ENCODE measurements at regions not wholly inside any gene's neighbourhood (a gene's known extent, or its start where the extent isn't known, plus 50 kb on each side); places are given as distances from the start of the nearest gene placed in this dataset.

DNA sequence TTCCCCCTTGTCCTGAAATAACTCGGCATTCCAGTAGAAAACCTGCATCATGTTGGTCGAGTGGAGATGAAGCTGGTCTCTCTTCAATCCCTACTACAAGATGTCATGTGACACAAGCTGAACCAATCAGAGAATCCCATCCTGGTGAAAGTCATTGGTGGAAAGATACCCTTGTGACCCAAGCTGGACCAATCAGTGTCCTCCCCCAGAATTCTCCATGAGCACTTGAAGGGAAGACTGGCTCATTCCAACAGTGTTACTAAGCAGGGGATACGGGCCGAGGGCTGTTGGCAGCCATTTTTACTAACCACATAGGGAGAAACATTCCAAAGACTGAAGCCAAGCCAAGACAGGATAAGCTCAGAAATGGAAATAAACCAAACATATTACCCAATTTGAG lies 298.3 kb downstream of the ICOS start:
- H3K27ac ChIP-seq (ENCODE audit: poor library complexity, severe bottlenecking), result no peak overlapping the region
- no peaks in the 10 kb centered on the region for H3K27me3 ChIP-seq (ENCODE audit: insufficient read depth, poor library complexity, severe bottlenecking)
- no peaks in the 10 kb centered on the region for H3K4me1 ChIP-seq (ENCODE audit: insufficient read depth, poor library complexity, severe bottlenecking)
- no peak for ATAC-seq (ENCODE audit: low read depth)
- no peak for DNase-seq (ENCODE audit: low spot score)
- no peaks in the 10 kb centered on the region for H3K9me3 ChIP-seq (ENCODE audit: severe bottlenecking)
- H3K36me3 ChIP-seq (ENCODE audit: low read depth), result no peaks in the 10 kb centered on the region
- no peak overlapping the region for H3K4me3 ChIP-seq (ENCODE audit: severe bottlenecking)
- TF ChIP-seq, protein P1, sequence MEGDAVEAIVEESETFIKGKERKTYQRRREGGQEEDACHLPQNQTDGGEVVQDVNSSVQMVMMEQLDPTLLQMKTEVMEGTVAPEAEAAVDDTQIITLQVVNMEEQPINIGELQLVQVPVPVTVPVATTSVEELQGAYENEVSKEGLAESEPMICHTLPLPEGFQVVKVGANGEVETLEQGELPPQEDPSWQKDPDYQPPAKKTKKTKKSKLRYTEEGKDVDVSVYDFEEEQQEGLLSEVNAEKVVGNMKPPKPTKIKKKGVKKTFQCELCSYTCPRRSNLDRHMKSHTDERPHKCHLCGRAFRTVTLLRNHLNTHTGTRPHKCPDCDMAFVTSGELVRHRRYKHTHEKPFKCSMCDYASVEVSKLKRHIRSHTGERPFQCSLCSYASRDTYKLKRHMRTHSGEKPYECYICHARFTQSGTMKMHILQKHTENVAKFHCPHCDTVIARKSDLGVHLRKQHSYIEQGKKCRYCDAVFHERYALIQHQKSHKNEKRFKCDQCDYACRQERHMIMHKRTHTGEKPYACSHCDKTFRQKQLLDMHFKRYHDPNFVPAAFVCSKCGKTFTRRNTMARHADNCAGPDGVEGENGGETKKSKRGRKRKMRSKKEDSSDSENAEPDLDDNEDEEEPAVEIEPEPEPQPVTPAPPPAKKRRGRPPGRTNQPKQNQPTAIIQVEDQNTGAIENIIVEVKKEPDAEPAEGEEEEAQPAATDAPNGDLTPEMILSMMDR (IDR thresholded peaks at IDR 0.05; ENCODE audit: poor library complexity, severe bottlenecking), result no peak

DNA sequence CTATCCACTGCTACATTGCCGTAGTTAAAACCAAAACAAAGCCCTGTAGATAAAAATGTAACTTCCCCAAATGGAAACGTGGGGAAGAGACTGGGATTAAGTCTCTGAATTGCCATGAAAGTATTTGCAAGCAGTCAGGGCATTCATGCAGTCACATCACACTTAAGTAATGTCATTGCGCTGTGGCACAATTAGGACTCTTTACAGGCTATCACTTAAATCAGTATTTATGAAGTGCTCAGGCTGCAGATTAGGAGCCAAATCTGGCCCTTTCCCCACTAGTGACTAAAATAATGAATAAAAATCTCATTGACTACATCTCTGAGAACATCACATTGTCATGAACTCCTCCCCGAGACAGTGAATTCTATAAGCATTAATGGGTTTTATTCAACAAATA lies 300.9 kb downstream of the ICOS start:
- TF ChIP-seq, protein P1 (IDR thresholded peaks at IDR 0.05; ENCODE audit: poor library complexity, severe bottlenecking), result no peak
- DNase-seq (ENCODE audit: low spot score) (no peak), ATAC-seq (ENCODE audit: low read depth) (no peak)
- Histone ChIP-seq H3K36me3 (ENCODE audit: low read depth) (no peaks in the 10 kb centered on the region), H3K9me3 (ENCODE audit: severe bottlenecking) (no peaks in the 10 kb centered on the region), H3K27ac (ENCODE audit: poor library complexity, severe bottlenecking) (no peak overlapping the region), H3K4me3 (ENCODE audit: severe bottlenecking) (no peak overlapping the region), H3K27me3 (ENCODE audit: insufficient read depth, poor library complexity, severe bottlenecking) (no peaks in the 10 kb centered on the region), H3K4me1 (ENCODE audit: insufficient read depth, poor library complexity, severe bottlenecking) (no peaks in the 10 kb centered on the region)

DNA sequence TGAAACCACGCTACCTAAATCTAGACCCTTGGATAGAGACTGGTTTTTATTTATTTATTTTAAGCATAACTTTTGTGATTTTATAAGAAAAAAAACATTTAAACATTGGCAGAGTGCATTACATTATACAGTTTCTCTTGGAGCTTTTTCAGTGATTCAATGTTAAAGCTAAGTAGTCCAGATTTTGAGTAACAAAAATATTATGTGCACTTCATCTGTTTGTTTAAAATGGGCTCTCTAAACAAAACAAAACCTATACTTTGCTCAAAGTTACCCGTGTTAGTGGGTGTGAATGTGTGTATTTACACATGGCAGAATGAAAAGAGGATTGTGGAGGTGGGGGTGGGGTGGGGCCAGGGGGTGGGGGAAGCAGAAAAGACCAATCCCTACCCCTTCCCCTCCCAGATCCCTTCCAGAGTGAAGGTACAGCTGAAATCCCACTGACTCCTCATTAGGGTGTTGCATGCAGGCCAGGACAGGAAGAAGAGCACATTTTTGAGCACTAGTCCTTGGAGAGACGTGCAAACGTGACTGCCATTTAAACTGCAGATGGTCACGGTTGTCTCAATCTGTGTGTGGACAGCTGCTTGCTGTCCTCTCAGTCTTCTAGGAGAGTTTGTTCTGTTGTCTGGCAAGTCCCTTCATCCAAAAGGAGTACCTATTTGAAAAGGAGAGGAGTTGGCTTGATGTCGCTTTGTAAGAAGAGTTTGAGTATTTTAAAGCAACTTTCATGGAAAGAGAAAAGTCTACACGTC lies 303.0 kb downstream of the ICOS start:
- no peaks in the 10 kb centered on the region for H3K36me3 ChIP-seq (ENCODE audit: low read depth)
- no peaks in the 10 kb centered on the region for H3K9me3 ChIP-seq (ENCODE audit: severe bottlenecking)
- H3K27ac ChIP-seq (ENCODE audit: poor library complexity, severe bottlenecking), result no peak overlapping the region
- DNase-seq (ENCODE audit: low spot score), result no peak
- H3K4me1 ChIP-seq (ENCODE audit: insufficient read depth, poor library complexity, severe bottlenecking), result no peaks in the 10 kb centered on the region
- no peaks in the 10 kb centered on the region for H3K27me3 ChIP-seq (ENCODE audit: insufficient read depth, poor library complexity, severe bottlenecking)
- no peak overlapping the region for H3K4me3 ChIP-seq (ENCODE audit: severe bottlenecking)
- TF ChIP-seq, protein P1 (IDR thresholded peaks at IDR 0.05; ENCODE audit: poor library complexity, severe bottlenecking), result no peak
- no peak for ATAC-seq (ENCODE audit: low read depth)

DNA sequence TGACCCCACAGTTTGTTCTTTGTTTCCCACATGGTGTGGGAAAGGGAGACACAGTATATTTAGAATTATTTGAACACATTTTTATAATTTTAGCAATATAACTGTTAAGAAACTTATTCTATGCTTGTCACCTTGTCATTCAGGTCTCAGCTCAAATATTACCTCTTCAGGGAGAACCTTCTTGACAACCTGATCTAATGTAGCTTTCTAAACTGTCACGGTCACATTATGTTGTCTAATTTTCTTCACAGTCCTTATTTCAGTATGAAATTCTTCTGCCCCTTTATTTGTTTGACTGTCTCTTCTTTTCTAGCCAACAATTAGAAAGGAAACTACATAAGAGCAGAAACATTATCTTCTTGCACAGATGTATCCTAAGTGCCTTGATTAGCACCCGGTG lies 304.3 kb upstream of the PARD3B start:
- Histone ChIP-seq H3K4me3 (ENCODE audit: severe bottlenecking) (no peak overlapping the region), H3K27me3 (ENCODE audit: insufficient read depth, poor library complexity, severe bottlenecking) (no peaks in the 10 kb centered on the region), H3K27ac (ENCODE audit: poor library complexity, severe bottlenecking) (no peak overlapping the region), H3K9me3 (ENCODE audit: severe bottlenecking) (no peaks in the 10 kb centered on the region), H3K36me3 (ENCODE audit: low read depth) (no peaks in the 10 kb centered on the region), H3K4me1 (ENCODE audit: insufficient read depth, poor library complexity, severe bottlenecking) (no peaks in the 10 kb centered on the region)
- TF ChIP-seq, protein P1 (IDR thresholded peaks at IDR 0.05; ENCODE audit: poor library complexity, severe bottlenecking), result no peak
- ATAC-seq (ENCODE audit: low read depth), result no peak
- DNase-seq (ENCODE audit: low spot score), result no peak

DNA sequence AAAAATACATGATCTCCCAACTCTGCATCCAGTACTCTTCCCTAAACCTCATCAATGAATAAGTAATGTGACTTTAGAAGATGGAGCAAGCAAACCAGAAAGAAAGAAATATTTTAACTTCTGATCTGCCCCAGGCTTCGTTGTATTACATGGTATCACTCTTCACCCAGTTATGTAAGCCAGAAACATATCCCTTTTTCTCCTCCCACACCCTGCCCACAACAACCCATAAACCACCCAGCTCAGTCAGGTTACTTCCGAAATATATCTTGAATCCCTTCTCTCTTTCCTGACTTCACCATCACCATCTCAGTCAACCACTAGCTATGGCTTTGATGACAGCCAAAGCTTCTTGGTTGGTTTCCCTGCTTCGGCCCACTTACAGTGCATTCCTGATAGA lies 295.8 kb upstream of the PARD3B start:
- Histone ChIP-seq H3K36me3 (ENCODE audit: low read depth) (no peaks in the 10 kb centered on the region), H3K4me1 (ENCODE audit: insufficient read depth, poor library complexity, severe bottlenecking) (no peaks in the 10 kb centered on the region), H3K4me3 (ENCODE audit: severe bottlenecking) (no peak overlapping the region), H3K9me3 (ENCODE audit: severe bottlenecking) (no peaks in the 10 kb centered on the region), H3K27me3 (ENCODE audit: insufficient read depth, poor library complexity, severe bottlenecking) (no peaks in the 10 kb centered on the region), H3K27ac (ENCODE audit: poor library complexity, severe bottlenecking) (no peak overlapping the region)
- ATAC-seq (ENCODE audit: low read depth) (no peak), DNase-seq (ENCODE audit: low spot score) (no peak)
- TF ChIP-seq, protein P1 (IDR thresholded peaks at IDR 0.05; ENCODE audit: poor library complexity, severe bottlenecking), result no peak

Data from RWPE2 (cell line).